K562 (cell line): ENCODE measurements at regions not wholly inside any gene's neighbourhood (a gene's known extent, or its start where the extent isn't known, plus 50 kb on each side); places are given as distances from the start of the nearest gene placed in this dataset.

Experiments
- ATAC-seq: fragments of 200-7000 bp; cut with Tn5 transposase; 3 replicates; pipeline ENCODE4 v1.9.1; 2020; ENCODE audit warnings: moderate library complexity
- BruUV-seq: library from RNA; stranded (reverse); fragments of 400-500 nt; replicated peaks from 2 replicates; lab custom pipeline; 2021; lab: Mats Ljungman, UMichigan
- CTCF ChIA-PET: fragments of 300-600 bp; formaldehyde crosslinking; extraction: SDS; loops from one replicate; lab custom pipeline; 2021; ENCODE audit warnings: low intra/inter-chr PET ratio; lab: Yijun Ruan, JAX
- POLR2A ChIA-PET: fragments of 300-600, 350-650 bp; sonication (Branson Sonifier 250); formaldehyde crosslinking; extraction: SDS; loops from one replicate; lab custom pipeline; 2021; ENCODE audit warnings: antibody characterized with exemption, inconsistent platforms; lab: Yijun Ruan, JAX
- DNase-seq, 4 experiments: peaks; one replicate each; pipeline versions ENCODE4 v3.0.0 to v3.0.0-alpha.2; 2011 to 2018; ENCODE audit warnings: low spot score in 3 of 4, mixed read lengths in 3 of 4; ENCODE audit errors: extremely low read depth in 1 of 4
- FAIRE-seq: peaks from 2 replicates; lab custom pipeline; 2011; peaks lifted over from hg19 to GRCh38; lab: Jason Lieb, UNC
- H2AFZ ChIP-seq: 2 replicates; pipeline ENCODE4 v1.6.0; 2011; ENCODE audit warnings: low read depth, low read length, control low read depth, inconsistent platforms
- H3K27ac ChIP-seq: fragments of 200-600 bp; 3 replicates; pipeline ENCODE4 v1.8.0; 2011; ENCODE audit warnings: low read depth, mild to moderate bottlenecking, control low read depth, inconsistent platforms, low read length, moderate library complexity, mixed read lengths; ENCODE audit errors: extremely low read depth
- H3K27me3 ChIP-seq, 2 experiments: fragments of 300-600 bp in 1 of 2; 2 replicates in 1 of 2; 3 replicates in 1 of 2; pipeline versions ENCODE4 v1.6.0 to v1.8.0; 2011; ENCODE audit warnings: inconsistent platforms in 2 of 2, low read length in 2 of 2, mild to moderate bottlenecking in 1 of 2, mixed read lengths in 1 of 2, moderate library complexity in 1 of 2; ENCODE audit not compliant: control insufficient read depth in 2 of 2, insufficient read depth in 2 of 2
- H3K36me3 ChIP-seq: fragments of 300-600 bp; 3 replicates; pipeline ENCODE4 v1.8.0; 2011; ENCODE audit warnings: mild to moderate bottlenecking, low read length, inconsistent platforms; ENCODE audit not compliant: control insufficient read depth, insufficient read depth
- H3K4me1 ChIP-seq, 2 experiments: fragments of 200-600 bp in 1 of 2; replicated peaks in 1 of 2; 2 replicates in 1 of 2; 3 replicates in 1 of 2; pipeline versions ENCODE4 v1.5.1 to v1.8.0; 2011; ENCODE audit warnings: inconsistent platforms in 2 of 2, low read length in 2 of 2, mild to moderate bottlenecking in 1 of 2, mixed read lengths in 1 of 2, moderate library complexity in 1 of 2; ENCODE audit not compliant: control insufficient read depth in 2 of 2, insufficient read depth in 2 of 2
- H3K4me2 ChIP-seq: 2 replicates; pipeline ENCODE4 v1.6.1; 2011; ENCODE audit warnings: low read length, control low read depth, inconsistent platforms, mixed read lengths; ENCODE audit not compliant: insufficient read depth
- H3K4me3 ChIP-seq: fragments of 200-600 bp; sonication (generic), shearing (Covaris generic); 2 replicates; pipeline ENCODE4 v1.5.1; 2016; ENCODE audit warnings: control low read depth, inconsistent platforms
- H3K79me2 ChIP-seq: fragments of 200-600 bp; 3 replicates; pipeline ENCODE4 v1.8.0; 2011; ENCODE audit warnings: low read length, inconsistent platforms; ENCODE audit not compliant: control insufficient read depth, insufficient read depth
- H3K9ac ChIP-seq, 2 experiments: 2 replicates each; pipeline versions ENCODE4 v1.6.0 to v1.6.1; 2011; ENCODE audit warnings: low read depth in 2 of 2, low read length in 2 of 2, control low read depth in 1 of 2, inconsistent platforms in 1 of 2, mild to moderate bottlenecking in 1 of 2, mixed read lengths in 1 of 2; ENCODE audit not compliant: insufficient read depth in 1 of 2
- H3K9me1 ChIP-seq: one replicate; pipeline ENCODE4 v1.6.0; 2011; ENCODE audit warnings: inconsistent platforms, mild to moderate bottlenecking, low read length, moderate library complexity; ENCODE audit not compliant: control insufficient read depth, insufficient read depth
- H3K9me3 ChIP-seq: replicated peaks from 2 replicates; pipeline ENCODE4 v1.5.1; 2011; ENCODE audit warnings: low read depth, low read length, inconsistent platforms; ENCODE audit not compliant: control insufficient read depth, insufficient read depth
- H4K20me1 ChIP-seq: replicated peaks from 2 replicates; pipeline ENCODE4 v1.6.1; 2011; ENCODE audit warnings: low read length, inconsistent platforms, mixed read lengths; ENCODE audit not compliant: control insufficient read depth, insufficient read depth
- AFF4 ChIP-seq: sonication (generic); formaldehyde crosslinking; IDR thresholded peaks from 2 replicates; pipeline ENCODE4 v1.8.0; 2023; ENCODE audit warnings: mild to moderate bottlenecking, missing genetic modification reagents
- ATF7 ChIP-seq: fragments of 450-650 bp; IDR thresholded peaks from 2 replicates; pipeline ENCODE4 v1.7.1; 2014; ENCODE audit warnings: mild to moderate bottlenecking, moderate library complexity
- PRDM10 ChIP-seq: fragments of 450-650 bp; IDR thresholded peaks from 2 replicates; pipeline ENCODE4 v1.6.1; 2018; ENCODE audit not compliant: partially characterized antibody
- RCOR1 ChIP-seq, 2 experiments: IDR thresholded peaks; 2 replicates each; pipeline ENCODE4 v1.6.1; 2012; ENCODE audit warnings: low read depth in 2 of 2, low read length in 2 of 2, borderline replicate concordance in 1 of 2, improper control_type of control experiment in 1 of 2
- TOE1 ChIP-seq, 2 experiments: fragments of 450-650 bp in 1 of 2; sonication (generic) in 1 of 2; formaldehyde crosslinking in 1 of 2; IDR thresholded peaks; 2 replicates each; pipeline versions ENCODE4 v1.7.1 to v1.8.0; 2016 to 2022; ENCODE audit warnings: borderline replicate concordance in 2 of 2, mild to moderate bottlenecking in 2 of 2, antibody characterized with exemption in 1 of 2, inconsistent platforms in 1 of 2, low read depth in 1 of 2, missing genetic modification reagents in 1 of 2, moderate library complexity in 1 of 2
- WGBS: fragments of 100-300 bp; shearing (Covaris generic); methylation state at CpG from one replicate; pipeline ENCODE4 v1.1.6; 2016; ENCODE audit warnings: low coverage, mixed read lengths; ENCODE audit not compliant: insufficient coverage; ENCODE audit errors: missing lambda C conversion rate; 5-methylcytosine and 5-hydroxymethylcytosine counted together
- in situ Hi-C: fragments of 300-500 bp; cut with MboI; formaldehyde crosslinking; loops from 4 replicates; pipeline ENCODE4 v1.15.0; 2018; ENCODE audit warnings: inconsistent platforms, mixed read lengths
- intact Hi-C: fragments of 100-400 bp; cut with micrococcal nuclease; formaldehyde crosslinking; loops from 2 replicates; pipeline ENCODE4 v1.14.2; 2022

GRCh38 chr3:28903171-28903601 lies 377.7 kb upstream of the RBMS3 start:
- ATAC-seq (no peak), DNase-seq (no peak), FAIRE-seq (no peak)
- Histone ChIP-seq H4K20me1 (no peaks in the 10 kb centered on the region), H3K4me3 (no peak overlapping the region), H3K9me3 (peaks cover 2% of the 10 kb centered on the region; the same call in 1 of the 2 replicates), H3K9ac (no peak overlapping the region), H3K36me3 (no peaks in the 10 kb centered on the region), H3K9me1 (no peaks in the 10 kb centered on the region), H3K79me2 (no peaks in the 10 kb centered on the region), H3K27ac (no peak overlapping the region), H3K4me2 (no peak overlapping the region), H3K4me1 (no peaks in the 10 kb centered on the region), H3K27me3 (no peaks in the 10 kb centered on the region), H2AFZ (no peak overlapping the region)
- intact Hi-C loops = no loop called here
- TF ChIP-seq RCOR1 (IDR thresholded peaks at IDR 0.05; ENCODE audit: borderline replicate concordance in 1 of 2, low read depth in 2 of 2, low read length in 2 of 2) (no peak), PRDM10 (no peak), TOE1 (IDR thresholded peaks at IDR 0.05; ENCODE audit: borderline replicate concordance) (no peak), TOE1 (CRISPR knock-in tag; IDR thresholded peaks at IDR 0.05; ENCODE audit: borderline replicate concordance, low read depth) (no peak), AFF4 (CRISPR knock-in tag) (no peak), ATF7 (no peak)
- ChIA-PET CTCF (no interaction called here), POLR2A (no interaction called here)
- 2% methylated on average over 29 of the region's 30 CpGs for WGBS
- no TSS peak for BruUV-seq
- in situ Hi-C loops = no loop called here
